SW 1271 (cell line): ENCODE measurements at regions not wholly inside any gene's neighbourhood (a gene's known extent, or its start where the extent isn't known, plus 50 kb on each side); places are given as distances from the start of the nearest gene placed in this dataset.
"Not testable (repeated sequence)": the region's sequence is repeated elsewhere in the genome, so short reads cannot be mapped to it uniquely, and the experiment has no call there.

Experiments used
- DNase-seq, 2 experiments: peaks; one replicate each; lab custom pipeline; 2025; lab: John Stamatoyannopoulos, UW

GRCh38 chr2:111424851-111425309, 304.2 kb downstream of the BCL2L11 start:
- not testable (repeated sequence) for DNase-seq

DNA sequence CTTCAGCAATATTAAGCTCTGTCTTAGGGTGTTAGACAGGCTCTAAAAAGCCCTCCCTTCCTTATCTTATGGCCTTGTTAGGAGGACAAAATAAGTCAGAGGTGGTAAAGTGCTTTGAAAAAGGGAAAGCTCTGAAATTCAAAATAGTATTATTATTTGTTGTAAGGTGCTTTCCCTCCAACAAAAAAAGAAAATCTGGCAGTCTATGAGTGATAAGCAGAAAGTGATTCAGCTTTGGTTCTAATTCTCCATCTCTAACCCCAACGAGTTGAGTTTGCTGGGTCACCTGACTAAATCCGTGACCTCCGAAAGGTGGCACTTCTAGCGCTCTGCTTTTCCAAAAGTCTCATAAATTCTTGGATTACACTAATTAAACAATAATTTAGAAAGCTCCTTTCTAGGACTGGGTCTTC, 305.1 kb downstream of the BCL2L11 start:
- not testable (repeated sequence) for DNase-seq

DNA sequence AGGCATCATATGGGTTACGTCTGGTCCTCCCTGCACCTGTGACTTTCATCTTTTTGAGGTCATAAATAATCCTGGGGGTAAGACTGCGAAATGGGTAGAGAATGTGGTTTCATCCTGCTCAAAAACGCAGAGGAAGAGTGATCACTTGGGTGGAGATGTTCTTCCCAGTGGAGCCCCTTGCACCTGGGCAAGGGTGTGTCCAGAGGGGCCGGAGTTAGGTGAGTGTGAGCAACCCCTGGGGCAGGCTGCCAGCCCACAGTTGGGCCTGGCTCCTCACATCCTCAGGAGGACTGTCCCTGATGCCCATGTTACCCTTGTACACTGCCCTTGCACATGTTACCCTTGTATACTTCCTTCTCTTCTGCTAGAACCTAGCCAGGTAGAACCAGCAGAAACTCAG, 306.6 kb downstream of the BCL2L11 start:
- DNase-seq, result not testable (repeated sequence)

GRCh38 chr2:111428915-111429314, 308.2 kb downstream of the BCL2L11 start:
- DNase-seq, result not testable (repeated sequence)

DNA sequence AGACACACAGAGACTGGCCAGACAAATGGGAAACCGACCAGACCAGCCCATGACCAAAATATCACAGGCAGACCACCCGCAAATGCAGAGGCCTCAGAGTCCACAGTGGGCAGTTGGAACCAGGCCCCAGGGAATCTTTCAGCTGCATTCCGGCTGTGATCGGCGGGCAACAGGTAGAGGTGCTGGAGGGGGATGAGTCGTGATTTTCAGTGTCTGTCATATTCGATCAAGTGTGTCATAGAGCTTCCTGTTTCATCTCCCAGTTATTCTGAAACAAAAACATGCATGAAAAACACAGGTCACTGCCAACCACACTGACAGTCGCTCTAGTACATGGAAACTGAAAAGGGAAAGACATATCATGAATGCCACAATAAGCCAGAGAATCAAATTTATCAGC, 308.6 kb downstream of the BCL2L11 start:
- not testable (repeated sequence) for DNase-seq

DNA sequence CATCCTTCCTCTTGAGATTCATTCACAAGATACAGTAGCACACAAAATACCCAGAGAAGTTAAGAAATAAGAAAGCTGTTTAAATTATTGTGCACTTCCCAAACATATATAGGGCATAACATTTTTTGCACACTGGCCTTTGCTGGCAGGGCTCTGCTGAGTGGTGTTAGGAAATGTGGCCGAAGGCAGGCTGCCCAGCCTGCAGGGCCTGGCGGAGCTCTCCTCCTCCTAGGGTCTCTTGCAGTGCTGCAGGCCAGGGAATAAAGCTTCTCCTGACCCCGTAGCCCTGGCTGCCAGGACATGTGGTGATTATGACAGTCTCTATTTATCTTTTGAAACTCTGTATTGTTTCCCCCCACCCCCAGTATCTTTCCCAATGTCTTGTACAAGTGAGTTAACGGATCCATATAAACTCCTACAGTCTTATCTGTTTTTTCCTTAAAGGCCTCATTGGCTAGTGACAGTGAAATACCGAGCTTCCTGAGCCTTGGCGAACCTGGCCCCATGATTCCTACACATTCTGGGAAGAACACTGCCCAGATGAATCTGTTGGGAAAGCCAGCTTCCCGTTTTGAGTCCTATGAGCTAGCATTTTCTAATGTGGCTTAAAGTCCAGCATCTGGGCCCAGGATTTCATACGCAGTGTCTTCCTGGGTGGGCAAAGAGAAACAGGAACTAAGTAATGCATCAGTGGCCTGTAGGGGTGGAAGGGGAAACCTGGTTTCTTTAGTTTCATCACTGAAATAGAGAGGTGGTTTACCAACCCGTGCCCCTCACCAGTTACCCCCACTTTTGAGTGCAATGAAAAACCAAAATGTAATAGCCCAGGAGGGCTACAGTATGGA, 310.3 kb downstream of the BCL2L11 start:
- DNase-seq, result not testable (repeated sequence)

- not testable (repeated sequence) for DNase-seq
Measured at GRCh38 chr2:111432423-111432822, 311.7 kb downstream of the BCL2L11 start.

GRCh38 chr2:111432916-111433499, 312.3 kb downstream of the BCL2L11 start:
- DNase-seq, result not testable (repeated sequence)

DNA sequence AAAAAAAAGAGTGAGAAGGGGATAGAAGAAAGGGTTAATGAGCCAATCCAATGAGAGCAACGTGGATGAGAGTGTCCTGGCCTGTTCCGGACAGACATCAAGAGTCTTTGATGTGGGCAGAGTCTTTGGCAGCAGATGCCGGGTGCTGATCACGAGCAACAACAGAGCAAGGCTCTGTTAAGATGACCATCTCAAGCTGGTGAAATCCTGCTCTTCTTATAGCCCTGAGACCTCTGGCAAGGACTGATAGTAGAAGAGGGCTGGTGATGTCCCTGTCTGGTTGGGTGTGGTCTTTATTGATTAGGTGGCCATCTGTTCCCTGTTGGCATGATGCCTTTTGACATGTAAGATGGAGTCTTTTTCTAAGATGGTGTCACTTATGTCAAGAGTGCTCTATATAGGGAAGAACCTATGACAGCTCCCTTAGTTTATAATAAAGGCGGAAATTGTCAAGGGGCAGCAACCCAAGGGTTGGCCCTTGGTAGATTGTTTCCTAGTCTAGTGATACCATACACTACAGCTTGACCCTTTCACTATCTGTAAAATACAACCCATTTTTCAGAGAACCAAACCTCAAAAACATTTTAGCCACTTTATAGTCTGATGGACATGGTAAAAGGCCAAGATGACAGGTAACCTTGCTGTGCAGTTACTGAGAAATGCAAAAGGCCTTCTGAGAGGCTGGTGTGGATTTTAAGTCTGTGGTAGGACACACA, 313.3 kb downstream of the BCL2L11 start:
- DNase-seq, result not testable (repeated sequence)

GRCh38 chr2:111434608-111434939, 313.9 kb downstream of the BCL2L11 start:
- not testable (repeated sequence) for DNase-seq

GRCh38 chr2:111435553-111436310, 315.0 kb downstream of the BCL2L11 start:
- not testable (repeated sequence) for DNase-seq

- DNase-seq, result not testable (repeated sequence)
Measured at GRCh38 chr2:111436411-111436810, 315.7 kb downstream of the BCL2L11 start.

GRCh38 chr2:111437288-111437990, 316.7 kb downstream of the BCL2L11 start:
- not testable (repeated sequence) for DNase-seq

GRCh38 chr2:111438161-111438560, 317.4 kb downstream of the BCL2L11 start:
- DNase-seq, result not testable (repeated sequence)

- not testable (repeated sequence) for DNase-seq
Measured at GRCh38 chr2:111439237-111439636, 318.5 kb downstream of the BCL2L11 start.

DNA sequence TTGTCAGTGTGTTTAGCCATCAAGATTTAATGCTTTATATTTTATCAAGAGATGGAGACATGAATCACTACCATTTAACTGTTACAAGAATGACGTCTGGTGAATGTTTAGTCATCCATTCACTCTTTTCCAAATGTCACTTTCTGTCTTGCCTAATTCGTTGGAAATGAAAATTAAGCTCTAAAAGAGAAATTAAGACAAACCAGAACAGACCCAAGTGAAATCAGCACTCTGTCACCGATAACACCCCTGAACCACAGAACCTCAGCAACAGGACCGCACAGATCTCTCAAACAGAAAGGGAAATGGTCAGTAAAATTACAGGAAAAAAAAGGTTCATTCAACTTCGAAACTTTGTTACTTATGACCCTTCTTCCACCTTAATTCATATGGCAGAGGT, 320.9 kb downstream of the BCL2L11 start:
- not testable (repeated sequence) for DNase-seq

DNA sequence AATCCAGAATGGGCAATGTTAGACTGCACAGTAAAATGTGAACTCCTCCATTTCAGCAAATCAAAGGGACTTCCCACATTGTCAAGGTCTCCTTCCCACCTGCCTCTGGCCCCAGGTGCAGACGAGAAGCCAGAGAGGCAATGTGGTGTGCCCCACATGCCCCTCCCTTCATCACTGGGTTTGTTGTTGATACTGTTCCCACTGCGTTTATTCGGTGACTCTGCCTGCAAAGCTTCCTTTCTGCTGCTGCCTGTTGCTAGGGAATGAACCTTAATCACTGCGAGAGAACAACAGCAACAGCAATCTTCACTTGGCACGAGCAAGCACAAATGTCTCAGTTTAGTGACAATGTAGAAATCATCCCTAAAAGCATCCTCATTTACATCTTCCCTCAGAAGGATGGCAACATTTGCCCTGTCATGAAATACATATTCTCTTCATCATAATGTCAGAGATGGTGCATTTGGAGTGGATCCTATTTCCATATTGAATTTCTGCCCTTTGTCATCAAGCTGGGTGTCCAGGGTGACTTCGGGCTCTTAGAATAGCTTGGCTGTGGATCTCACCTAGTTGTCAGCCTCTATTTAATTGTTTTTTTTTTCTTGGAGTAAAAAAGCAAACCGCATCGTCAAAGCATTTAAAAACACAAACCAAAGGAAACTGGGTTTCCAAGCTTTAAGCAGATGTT, 322.2 kb downstream of the BCL2L11 start:
- not testable (repeated sequence) for DNase-seq

DNA sequence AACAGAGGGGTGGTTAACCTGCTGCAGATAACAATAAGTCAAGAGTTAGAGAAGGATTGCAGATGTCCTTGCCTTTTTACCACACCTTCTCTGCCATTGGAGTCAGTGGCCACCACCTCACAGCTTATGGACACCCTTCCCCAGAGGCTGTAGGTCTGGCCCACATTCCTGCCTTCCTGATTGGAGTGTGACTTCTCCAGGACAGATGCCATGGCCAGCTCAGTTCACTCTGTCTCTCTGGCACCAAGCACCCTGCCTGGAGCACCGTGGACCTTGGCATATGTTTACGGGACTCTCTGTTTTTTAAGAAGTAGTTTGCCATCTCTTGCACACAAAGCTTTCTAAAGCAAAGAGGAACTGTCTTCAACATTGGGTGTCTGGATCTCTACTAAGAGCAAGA, 323.8 kb downstream of the BCL2L11 start:
- DNase-seq, result not testable (repeated sequence)

- DNase-seq, result not testable (repeated sequence)
Measured at GRCh38 chr2:111445191-111445929, 324.6 kb downstream of the BCL2L11 start.

DNA sequence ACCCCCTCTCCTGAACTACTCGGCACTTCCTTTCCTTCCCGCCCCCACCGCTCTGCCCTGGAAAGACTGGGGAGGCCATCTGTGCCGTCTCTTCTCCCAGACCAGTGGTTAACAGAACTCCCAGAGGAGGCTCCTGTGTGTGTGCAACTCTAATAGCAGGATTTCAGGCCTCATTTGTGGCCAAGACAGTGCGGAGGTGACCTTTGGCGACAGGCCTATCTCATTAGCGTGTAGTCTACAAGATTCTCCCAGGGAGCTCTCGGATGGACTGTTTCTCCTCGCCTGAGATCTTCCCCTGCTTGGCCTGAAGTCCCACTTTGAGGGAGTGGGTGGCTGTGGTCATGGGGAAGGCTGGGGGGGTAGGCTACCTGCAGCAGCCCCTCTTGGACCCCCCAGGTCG, 325.2 kb downstream of the BCL2L11 start:
- not testable (repeated sequence) for DNase-seq
